Right lobe of liver (tissue), 6 donors: ENCODE measurements at regions not wholly inside any gene's neighbourhood (a gene's known extent, or its start where the extent isn't known, plus 50 kb on each side); places are given as distances from the start of the nearest gene placed in this dataset.

Experiments
- ATAC-seq, 4 donors: fragments of 200-7000 bp; cut with Tn5 transposase; one replicate each; pipeline ENCODE4 v1.9.1; 2020; ENCODE audit warnings: mild to moderate bottlenecking in 4 of 4, moderate library complexity in 4 of 4
- DNase-seq, 3 donors: peaks; one replicate each; pipeline ENCODE4 v3.0.0-alpha.2; 2020
- H3K27ac ChIP-seq, 3 donors: fragments of 200-600 bp; one replicate each; pipeline ENCODE4 v1.8.0; 2022
- H3K27me3 ChIP-seq, 2 donors: fragments of 200-600 bp; one replicate each; pipeline ENCODE4 v1.8.0; 2022
- H3K36me3 ChIP-seq, 4 donors: fragments of 200-600 bp; sonication (generic) in 1 of 4; one replicate each; pipeline versions ENCODE4 v1.5.1 to v1.8.0; 2017 to 2022; ENCODE audit warnings: control low read depth in 1 of 4
- H3K4me1 ChIP-seq, 4 donors: fragments of 200-600 bp; sonication (generic) in 1 of 4; one replicate each; pipeline versions ENCODE4 v1.5.1 to v1.8.0; 2017 to 2022; ENCODE audit warnings: control low read depth in 1 of 4
- H3K4me3 ChIP-seq, 3 donors: fragments of 200-600 bp; one replicate each; pipeline ENCODE4 v1.8.0; 2022
- H3K9me3 ChIP-seq, 4 donors: fragments of 200-600 bp; sonication (generic) in 1 of 4; one replicate each; pipeline versions ENCODE4 v1.5.1 to v1.8.0; 2017 to 2022; ENCODE audit warnings: control low read depth in 1 of 4
- CTCF ChIP-seq, 4 donors: fragments of 200-600 bp in 3 of 4; fragments of 450-650 bp in 1 of 4; IDR thresholded peaks; one replicate each; pipeline versions ENCODE4 v1.5.1 to v1.8.0; 2016 to 2022; ENCODE audit warnings: antibody characterized with exemption in 4 of 4, mild to moderate bottlenecking in 2 of 4
- POLR2A ChIP-seq: fragments of 450-650 bp; IDR thresholded peaks from one replicate; pipeline ENCODE4 v1.6.1; 2017; ENCODE audit warnings: antibody characterized with exemption, mild to moderate bottlenecking
- WGBS: methylation state at CpG from one replicate; pipeline ENCODE4 v1.1.6; 2018; ENCODE audit warnings: low coverage, low lambda C conversion rate; ENCODE audit not compliant: insufficient coverage; ENCODE audit errors: missing lambda C conversion rate; 5-methylcytosine and 5-hydroxymethylcytosine counted together
- intact Hi-C, 2 donors: fragments of 100-400 bp; cut with DNase I; formaldehyde crosslinking; loops; one replicate each; pipeline versions ENCODE4 v1.11.2 to v1.14.1; 2022
- donor health status: DM: no; HTN: yes; CAD: no.
- donor health status: DM: no; HTN: no; CAD: no.
- donor health status: DM: no; HTN: no; CAD: no.
- donor health status: DM: no; HTN: yes; CAD: no.
- donor health status: DM: no; HTN: yes; CAD: no.

DNA sequence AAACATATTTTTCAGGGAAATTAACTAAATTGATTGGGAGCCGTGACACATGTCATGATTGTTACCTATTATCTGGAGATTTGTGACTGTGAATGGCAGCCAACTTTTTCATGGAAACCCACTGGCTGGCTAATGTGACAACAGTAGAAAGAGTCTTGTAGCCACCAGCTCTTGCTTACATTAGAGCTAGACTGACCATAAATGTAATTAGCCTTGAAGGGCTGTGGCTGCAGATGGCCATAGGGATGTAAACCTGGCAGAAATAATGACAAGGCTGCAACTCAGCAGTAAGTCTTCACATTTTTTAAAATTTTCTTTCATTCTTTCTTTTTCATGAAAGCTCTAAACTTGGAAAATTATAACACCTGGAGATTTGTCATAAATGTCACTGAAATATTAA is 168.2 kb upstream of the ROBO2 start:
- no peak for DNase-seq
- Histone ChIP-seq H3K27me3 (no peaks in the 10 kb centered on the region), H3K4me3 (no peak overlapping the region), H3K4me1 (peaks cover 0 to 31% (median 5%) of the 10 kb centered on the region in 4 donors), H3K9me3 (no peaks in the 10 kb centered on the region), H3K36me3 (no peaks in the 10 kb centered on the region), H3K27ac (no peak overlapping the region)
- ATAC-seq: no peak
- 85% methylated on average over 1 of the region's 1 CpG for WGBS
- TF ChIP-seq CTCF (IDR thresholded peaks at IDR 0.05): no peak
- no peak for TF ChIP-seq POLR2A
- intact Hi-C loops: no loop called here

GRCh38 chr3:76872999-76873398 is 166.9 kb upstream of the ROBO2 start:
- Histone ChIP-seq H3K4me1 (peaks cover 0 to 31% (median 5%) of the 10 kb centered on the region in 4 donors), H3K27me3 (no peaks in the 10 kb centered on the region), H3K36me3 (no peaks in the 10 kb centered on the region), H3K27ac (peak overlapping the region in 2 of 3 donors; percentile 61 to 72), H3K9me3 (no peaks in the 10 kb centered on the region), H3K4me3 (peak overlapping the region in 1 of 3 donors; percentile 22)
- intact Hi-C loops: no loop called here
- DNase-seq (no peak), ATAC-seq (peak; percentile 78 to 80 (median 79))
- TF ChIP-seq CTCF (IDR thresholded peaks at IDR 0.05) (no peak), POLR2A (no peak)
- WGBS: 27% methylated on average over 1 of the region's 1 CpG

DNA sequence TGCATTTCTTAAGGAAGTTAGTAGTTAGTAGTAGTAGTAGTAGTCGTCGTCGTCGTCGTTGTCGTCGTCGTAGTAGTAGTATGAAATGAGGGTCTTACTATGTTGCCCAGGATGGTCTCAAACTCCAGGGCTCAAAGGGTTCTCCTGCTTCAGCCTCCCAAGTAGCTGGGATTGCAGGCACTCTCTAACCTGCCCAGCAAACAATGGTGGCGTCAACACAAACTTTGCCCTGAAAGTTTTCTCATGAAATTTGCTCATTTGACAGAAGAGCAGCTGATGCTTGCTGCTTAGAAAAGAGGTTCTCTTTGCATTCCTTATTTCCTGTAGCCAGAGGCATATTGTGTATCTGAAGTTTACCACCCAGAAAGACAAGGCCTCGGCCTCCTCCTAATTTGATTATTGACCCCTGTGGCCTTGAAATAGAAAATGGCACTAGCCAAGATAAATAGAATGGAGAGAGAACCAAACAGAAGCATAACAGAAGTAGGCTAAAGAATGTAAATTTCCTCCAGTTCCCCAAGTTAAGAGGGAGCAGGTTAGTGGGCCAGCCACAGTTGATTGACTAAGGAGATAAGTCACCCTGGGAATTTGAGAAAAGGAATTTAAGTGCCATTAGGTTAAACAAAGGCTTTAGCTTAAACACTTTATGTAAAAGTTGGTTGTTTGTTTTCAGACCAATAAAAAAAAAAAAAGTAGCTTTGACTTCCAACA is 166.2 kb upstream of the ROBO2 start:
- peak overlapping the region; percentile 6 to 72 (median 61) for H3K27ac ChIP-seq
- ATAC-seq: peak; percentile 77 to 81 (median 78)
- peaks cover 0 to 31% (median 5%) of the 10 kb centered on the region in 4 donors for H3K4me1 ChIP-seq
- H3K36me3 ChIP-seq: no peaks in the 10 kb centered on the region
- no peaks in the 10 kb centered on the region for H3K9me3 ChIP-seq
- no peaks in the 10 kb centered on the region for H3K27me3 ChIP-seq
- intact Hi-C loops: no loop called here
- DNase-seq: peak in 1 of 3 donors; percentile 46
- WGBS: 73% methylated on average over 7 of the region's 10 CpGs
- no peak for TF ChIP-seq CTCF (IDR thresholded peaks at IDR 0.05)
- TF ChIP-seq POLR2A: no peak
- peak overlapping the region in 1 of 3 donors; percentile 22 for H3K4me3 ChIP-seq

DNA sequence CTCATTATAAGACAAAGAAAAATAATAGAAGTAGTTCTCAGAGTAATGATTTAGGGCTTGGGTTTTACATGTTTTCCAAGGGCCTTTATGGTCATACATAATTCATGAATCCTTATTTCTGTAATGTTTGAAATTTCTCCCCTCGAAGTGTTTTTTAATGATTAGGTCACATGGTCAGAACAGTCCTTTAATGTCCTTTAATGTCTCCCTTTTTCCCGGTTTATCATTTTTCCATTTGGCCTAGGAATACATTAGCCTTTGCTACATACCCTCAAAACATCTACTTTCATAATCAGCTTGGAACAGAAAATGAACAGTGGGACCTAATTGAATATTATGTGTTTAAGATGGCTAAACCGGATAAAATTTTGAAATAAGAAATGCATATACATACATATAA is 159.9 kb upstream of the ROBO2 start:
- TF ChIP-seq POLR2A (no peak), CTCF (IDR thresholded peaks at IDR 0.05) (no peak)
- H3K9me3 ChIP-seq: no peaks in the 10 kb centered on the region
- H3K36me3 ChIP-seq: no peaks in the 10 kb centered on the region
- H3K27ac ChIP-seq: no peak overlapping the region
- H3K4me3 ChIP-seq: no peak overlapping the region
- intact Hi-C loops: no loop called here
- no peaks in the 10 kb centered on the region for H3K27me3 ChIP-seq
- DNase-seq (no peak), ATAC-seq (no peak)
- 90% methylated on average over 3 of the region's 3 CpGs for WGBS
- H3K4me1 ChIP-seq: peaks cover 0 to 2% (median 0%) of the 10 kb centered on the region in 4 donors
